Esophagus squamous epithelium (tissue), 5 donors: ENCODE measurements at regions not wholly inside any gene's neighbourhood (a gene's known extent, or its start where the extent isn't known, plus 50 kb on each side); places are given as distances from the start of the nearest gene placed in this dataset.

Experiments used
- DNase-seq: peaks from one replicate; lab custom pipeline; 2025; lab: John Stamatoyannopoulos, UW
- H3K27ac ChIP-seq, 4 donors: fragments of 200-600 bp; sonication (generic); one replicate each; pipeline ENCODE4 v1.5.1; 2016 to 2019; ENCODE audit warnings: mild to moderate bottlenecking in 1 of 4
- H3K27me3 ChIP-seq, 4 donors: fragments of 200-600 bp; sonication (generic); 1 replicate in 3 of 4; 2 replicates in 1 of 4; pipeline versions ENCODE4 v1.5.1 to v1.6.0; 2017 to 2021; ENCODE audit warnings: antibody characterized with exemption in 1 of 4
- H3K36me3 ChIP-seq, 3 donors: fragments of 200-600 bp; sonication (generic); one replicate each; pipeline ENCODE4 v1.5.1; 2016 to 2019
- H3K4me1 ChIP-seq, 3 donors: fragments of 200-600 bp; sonication (generic); one replicate each; pipeline ENCODE4 v1.5.1; 2017 to 2019
- H3K4me3 ChIP-seq, 4 donors: fragments of 200-600 bp; sonication (generic); 1 replicate in 3 of 4; 2 replicates in 1 of 4; pipeline ENCODE4 v1.5.1; 2016 to 2019; ENCODE audit warnings: mild to moderate bottlenecking in 2 of 4, moderate library complexity in 1 of 4
- H3K9me3 ChIP-seq, 3 donors: fragments of 200-600 bp; sonication (generic); one replicate each; pipeline ENCODE4 v1.5.1; 2016 to 2019
- POLR2A ChIP-seq, 4 donors: fragments of 450-650 bp; IDR thresholded peaks; one replicate each; pipeline ENCODE4 v1.6.1; 2017; ENCODE audit warnings: antibody characterized with exemption in 4 of 4, mild to moderate bottlenecking in 4 of 4, moderate library complexity in 3 of 4
- WGBS, 2 donors: methylation state at CpG; one replicate each; pipeline ENCODE4 v1.1.5; 2018; 5-methylcytosine and 5-hydroxymethylcytosine counted together
- intact Hi-C: fragments of 100-400 bp; cut with DNase I; formaldehyde crosslinking; loops from one replicate; pipeline ENCODE4 v1.15.0; 2022
- TF ChIP-seq, protein P1 (sequence below), 6 experiments: fragments of 450-650 bp in 4 of 6; fragments of 200-600 bp in 2 of 6; sonication (generic) in 2 of 6; IDR thresholded peaks; one replicate each; pipeline ENCODE4 v1.5.1; 2016 to 2019; ENCODE audit warnings: antibody characterized with exemption in 6 of 6, mild to moderate bottlenecking in 4 of 6, moderate library complexity in 4 of 6
- donor health status: DM: yes; HTN: yes; CAD: no.

DNA sequence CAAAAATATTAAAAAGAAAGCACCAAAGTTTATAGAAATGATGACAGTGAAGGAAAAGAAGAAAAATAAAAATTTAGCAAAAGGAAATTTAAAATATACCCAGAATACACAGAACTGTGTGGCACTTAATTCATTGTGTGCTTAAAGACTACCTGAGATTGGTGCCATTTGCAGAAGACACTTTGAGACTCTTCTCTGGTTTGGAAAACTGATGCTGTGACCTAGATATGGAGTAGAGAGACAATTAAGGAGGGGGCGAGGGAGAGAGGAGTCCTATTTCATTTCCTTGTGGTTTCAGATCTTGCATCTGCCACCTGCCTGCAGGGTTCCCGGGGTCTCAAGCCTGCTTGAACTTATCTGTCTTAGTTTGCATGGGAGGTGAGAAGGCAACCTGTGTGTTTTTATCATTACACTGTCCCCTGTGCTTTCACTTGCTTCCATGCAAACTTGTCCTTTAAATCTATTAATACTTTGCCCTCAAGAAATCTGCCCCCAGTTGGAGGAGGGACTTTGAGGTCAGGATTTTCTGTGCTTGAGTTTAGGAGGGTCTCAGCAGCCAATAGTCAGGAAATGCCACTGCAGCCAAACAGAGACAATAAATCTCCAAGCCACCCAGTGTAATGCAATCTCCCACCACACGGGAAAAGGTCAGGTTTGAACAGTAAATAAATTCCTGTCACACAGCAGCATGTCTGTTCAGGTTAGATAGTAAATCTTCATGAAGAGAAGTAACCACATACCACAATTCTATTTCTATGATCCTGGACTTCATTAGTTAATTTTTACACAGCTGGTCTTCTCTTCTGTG, 119.4 kb downstream of the CAND1 start:
- intact Hi-C loops, result no loop called here
- no peaks in the 10 kb centered on the region for H3K36me3 ChIP-seq
- DNase-seq, result no peak
- no peak for TF ChIP-seq POLR2A (IDR thresholded peaks at IDR 0.05)
- TF ChIP-seq, protein P1, sequence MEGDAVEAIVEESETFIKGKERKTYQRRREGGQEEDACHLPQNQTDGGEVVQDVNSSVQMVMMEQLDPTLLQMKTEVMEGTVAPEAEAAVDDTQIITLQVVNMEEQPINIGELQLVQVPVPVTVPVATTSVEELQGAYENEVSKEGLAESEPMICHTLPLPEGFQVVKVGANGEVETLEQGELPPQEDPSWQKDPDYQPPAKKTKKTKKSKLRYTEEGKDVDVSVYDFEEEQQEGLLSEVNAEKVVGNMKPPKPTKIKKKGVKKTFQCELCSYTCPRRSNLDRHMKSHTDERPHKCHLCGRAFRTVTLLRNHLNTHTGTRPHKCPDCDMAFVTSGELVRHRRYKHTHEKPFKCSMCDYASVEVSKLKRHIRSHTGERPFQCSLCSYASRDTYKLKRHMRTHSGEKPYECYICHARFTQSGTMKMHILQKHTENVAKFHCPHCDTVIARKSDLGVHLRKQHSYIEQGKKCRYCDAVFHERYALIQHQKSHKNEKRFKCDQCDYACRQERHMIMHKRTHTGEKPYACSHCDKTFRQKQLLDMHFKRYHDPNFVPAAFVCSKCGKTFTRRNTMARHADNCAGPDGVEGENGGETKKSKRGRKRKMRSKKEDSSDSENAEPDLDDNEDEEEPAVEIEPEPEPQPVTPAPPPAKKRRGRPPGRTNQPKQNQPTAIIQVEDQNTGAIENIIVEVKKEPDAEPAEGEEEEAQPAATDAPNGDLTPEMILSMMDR (IDR thresholded peaks at IDR 0.05), result peak in 3 of 6 experiments; percentile 20 to 43 (median 22)
- H3K9me3 ChIP-seq, result no peaks in the 10 kb centered on the region
- no peak overlapping the region for H3K4me3 ChIP-seq
- 39 to 59% methylated on average over 3 of the region's 3 CpGs for WGBS, 2 donors
- H3K4me1 ChIP-seq, result no peaks in the 10 kb centered on the region
- no peak overlapping the region for H3K27ac ChIP-seq
- H3K27me3 ChIP-seq, result no peaks in the 10 kb centered on the region

DNA sequence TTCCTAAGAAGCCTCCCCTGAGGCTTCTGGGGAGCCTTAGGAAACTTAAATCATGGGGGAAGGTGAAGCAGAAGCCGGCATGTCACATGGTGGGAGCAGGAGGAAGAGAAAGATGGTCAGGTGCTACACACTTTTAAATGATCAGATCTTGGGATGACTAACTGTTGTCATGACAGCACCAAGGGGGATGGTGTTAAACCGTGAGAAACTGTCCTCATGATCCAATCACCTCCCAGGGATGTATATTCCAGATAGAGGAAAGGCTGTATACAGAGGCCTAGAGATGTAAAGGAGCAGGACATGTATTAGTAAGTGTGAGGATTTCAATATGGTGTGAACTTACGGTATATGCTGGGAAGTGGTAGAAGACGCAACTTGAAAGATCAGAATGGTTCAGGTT, 121.1 kb downstream of the CAND1 start:
- Histone ChIP-seq H3K27me3 (no peaks in the 10 kb centered on the region), H3K36me3 (no peaks in the 10 kb centered on the region), H3K27ac (no peak overlapping the region), H3K4me1 (peaks cover 0 to 14% (median 0%) of the 10 kb centered on the region in 3 donors), H3K4me3 (no peak overlapping the region), H3K9me3 (no peaks in the 10 kb centered on the region)
- DNase-seq, result no peak
- TF ChIP-seq, protein P1 (IDR thresholded peaks at IDR 0.05), result no peak
- no peak for TF ChIP-seq POLR2A (IDR thresholded peaks at IDR 0.05)
- intact Hi-C loops, result no loop called here
- 76 to 86% methylated on average over 4 of the region's 4 CpGs for WGBS, 2 donors

DNA sequence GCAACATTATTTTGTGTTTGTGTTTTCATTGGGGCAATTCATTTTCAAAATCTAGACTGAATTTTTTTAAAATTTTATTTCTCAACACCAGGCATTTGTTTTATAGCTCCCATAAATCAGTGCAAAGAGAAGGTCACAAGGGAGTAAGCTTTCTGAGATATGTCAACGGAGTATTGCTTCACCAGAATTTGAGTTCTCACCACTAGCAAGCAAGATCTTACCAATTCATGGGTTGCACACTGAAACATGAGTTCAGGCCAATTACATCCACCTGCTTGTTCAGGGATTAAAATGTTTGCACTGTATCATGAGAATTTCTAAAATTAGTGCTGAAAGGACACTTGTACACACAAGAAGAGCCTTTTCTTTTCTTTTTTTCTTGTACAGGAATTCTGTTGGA, 121.9 kb downstream of the CAND1 start:
- H3K4me3 ChIP-seq, result no peak overlapping the region
- intact Hi-C loops, result no loop called here
- no peak overlapping the region for H3K27ac ChIP-seq
- H3K27me3 ChIP-seq, result no peaks in the 10 kb centered on the region
- no peaks in the 10 kb centered on the region for H3K9me3 ChIP-seq
- DNase-seq, result no peak
- peaks cover 0 to 14% (median 0%) of the 10 kb centered on the region in 3 donors for H3K4me1 ChIP-seq
- H3K36me3 ChIP-seq, result no peaks in the 10 kb centered on the region
- TF ChIP-seq POLR2A (IDR thresholded peaks at IDR 0.05), result no peak
- TF ChIP-seq, protein P1 (IDR thresholded peaks at IDR 0.05), result no peak
- WGBS, 2 donors, result 70 to 73% methylated on average over 1 of the region's 1 CpG

DNA sequence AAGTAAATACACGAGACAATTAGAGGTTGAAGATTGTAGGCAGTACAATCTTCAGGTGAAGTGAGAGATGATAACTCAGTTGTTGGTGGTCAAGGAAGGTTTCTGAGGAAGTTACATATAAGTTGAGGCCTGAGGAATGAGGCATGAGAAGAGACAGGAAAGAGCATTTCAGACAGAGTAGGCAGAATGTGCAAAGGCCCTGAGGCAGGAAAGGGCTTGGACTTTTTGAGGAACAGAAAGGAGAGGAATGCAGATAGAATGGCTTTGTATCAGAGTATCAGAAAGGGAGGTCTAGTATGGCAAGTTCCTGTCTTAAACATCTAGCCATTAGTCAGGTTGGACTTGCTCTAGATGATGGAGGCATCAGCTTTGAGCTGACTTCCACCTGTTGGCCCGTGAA, 122.5 kb downstream of the CAND1 start:
- H3K27ac ChIP-seq, result no peak overlapping the region
- TF ChIP-seq, protein P1 (IDR thresholded peaks at IDR 0.05), result no peak
- TF ChIP-seq POLR2A (IDR thresholded peaks at IDR 0.05), result no peak
- intact Hi-C loops, result no loop called here
- no peaks in the 10 kb centered on the region for H3K9me3 ChIP-seq
- no peak overlapping the region for H3K4me3 ChIP-seq
- WGBS, 2 donors, result 85 to 86% methylated on average over 2 of the region's 2 CpGs
- no peaks in the 10 kb centered on the region for H3K27me3 ChIP-seq
- DNase-seq, result no peak
- H3K36me3 ChIP-seq, result no peaks in the 10 kb centered on the region
- peaks cover 0 to 14% (median 0%) of the 10 kb centered on the region in 3 donors for H3K4me1 ChIP-seq

DNA sequence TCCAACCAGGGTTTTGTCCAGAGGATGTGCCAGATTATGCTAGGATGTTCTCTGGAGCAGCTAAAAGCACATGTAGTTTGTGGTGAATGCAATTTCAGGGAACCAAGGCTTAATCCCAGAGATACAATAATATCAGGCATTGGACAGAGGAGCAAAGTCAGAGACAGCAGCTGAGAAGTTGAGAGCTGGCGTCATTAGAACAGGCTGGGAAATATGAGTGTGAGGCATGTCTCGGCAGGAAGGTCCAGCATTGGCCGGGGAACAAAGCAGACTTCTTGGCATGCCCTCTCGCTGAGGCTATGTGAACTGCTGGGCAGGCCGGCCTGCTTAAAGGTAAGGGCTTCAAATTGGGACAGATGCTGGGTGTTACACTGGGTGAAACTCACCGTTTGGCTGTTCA, 125.4 kb downstream of the CAND1 start:
- Histone ChIP-seq H3K36me3 (no peaks in the 10 kb centered on the region), H3K27ac (no peak overlapping the region), H3K9me3 (no peaks in the 10 kb centered on the region), H3K4me1 (peaks cover 0 to 14% (median 0%) of the 10 kb centered on the region in 3 donors), H3K4me3 (no peak overlapping the region), H3K27me3 (no peaks in the 10 kb centered on the region)
- TF ChIP-seq, protein P1 (IDR thresholded peaks at IDR 0.05), result peak in 4 of 6 experiments; percentile 13 to 53 (median 15)
- TF ChIP-seq POLR2A (IDR thresholded peaks at IDR 0.05), result no peak
- DNase-seq, result no peak
- intact Hi-C loops, result no loop called here
- WGBS, 2 donors, result 6 to 24% methylated on average over 6 of the region's 6 CpGs
